HG02981 (cell line): ENCODE measurements at regions not wholly inside any gene's neighbourhood (a gene's known extent, or its start where the extent isn't known, plus 50 kb on each side); places are given as distances from the start of the nearest gene placed in this dataset.
A peak's percentile ranks its signal among the peaks of the same experiment; 100 is the strongest.
"Not testable (repeated sequence)": the region's sequence is repeated elsewhere in the genome, so short reads cannot be mapped to it uniquely, and the experiment has no call there.

Source experiments
- ATAC-seq: cut with Tn5 transposase; IDR thresholded peaks from one replicate; pipeline ENCODE4 v1.9.1; 2021; ENCODE audit warnings: mild to moderate bottlenecking, moderate library complexity; ENCODE audit not compliant: unreplicated experiment

GRCh38 chr6:67458265-67458664, 1176.8 kb upstream of the ADGRB3 start:
- no peak for ATAC-seq

GRCh38 chr6:67451874-67452273, 1183.2 kb upstream of the ADGRB3 start:
- ATAC-seq = no peak

- peak; percentile 86 for ATAC-seq
These were observed 1184.4 kb upstream of the ADGRB3 start for GRCh38 chr6:67450641-67451040.

GRCh38 chr6:67449602-67450001, 1185.5 kb upstream of the ADGRB3 start:
- no peak for ATAC-seq

- no peak for ATAC-seq
These were observed 1202.0 kb upstream of the ADGRB3 start for GRCh38 chr6:67433124-67433523.

- ATAC-seq = no peak
These were observed 1204.0 kb upstream of the ADGRB3 start for GRCh38 chr6:67431076-67431475.

GRCh38 chr6:67426686-67427085, 1208.4 kb upstream of the ADGRB3 start:
- ATAC-seq = not testable (repeated sequence)

GRCh38 chr6:67412035-67412434, 1223.0 kb upstream of the ADGRB3 start:
- no peak for ATAC-seq

- ATAC-seq = no peak
These were observed 1224.0 kb upstream of the ADGRB3 start for GRCh38 chr6:67411036-67411435.

- no peak for ATAC-seq
These were observed 1240.8 kb upstream of the ADGRB3 start for GRCh38 chr6:67394254-67394653.

GRCh38 chr6:67393356-67393755, 1241.7 kb upstream of the ADGRB3 start:
- no peak for ATAC-seq

- no peak for ATAC-seq
These were observed 1243.1 kb upstream of the ADGRB3 start for GRCh38 chr6:67391955-67392354.

- ATAC-seq = no peak
These were observed 1265.4 kb upstream of the ADGRB3 start for GRCh38 chr6:67369679-67370078.

- ATAC-seq = no peak
These were observed 1272.1 kb upstream of the ADGRB3 start for GRCh38 chr6:67362976-67363375.

GRCh38 chr6:67361264-67361663, 1273.8 kb upstream of the ADGRB3 start:
- ATAC-seq = no peak

GRCh38 chr6:67358241-67358640, 1276.8 kb upstream of the ADGRB3 start:
- ATAC-seq = no peak

GRCh38 chr6:67353861-67354260, 1281.2 kb upstream of the ADGRB3 start:
- no peak for ATAC-seq

GRCh38 chr6:67352717-67353116, 1282.4 kb upstream of the ADGRB3 start:
- no peak for ATAC-seq

- no peak for ATAC-seq
These were observed 1284.4 kb upstream of the ADGRB3 start for GRCh38 chr6:67350729-67351128.

- ATAC-seq = no peak
These were observed 1289.1 kb upstream of the ADGRB3 start for GRCh38 chr6:67345946-67346345.

- no peak for ATAC-seq
These were observed 1299.1 kb upstream of the ADGRB3 start for GRCh38 chr6:67336014-67336413.

GRCh38 chr6:67331304-67331703, 1303.8 kb upstream of the ADGRB3 start:
- no peak for ATAC-seq

- no peak for ATAC-seq
These were observed 1306.8 kb upstream of the ADGRB3 start for GRCh38 chr6:67328269-67328668.
